NCI-H82 treated with DMSO at 0.1 percent for 48 hours (cell line): ENCODE measurements at regions not wholly inside any gene's neighbourhood (a gene's known extent, or its start where the extent isn't known, plus 50 kb on each side); places are given as distances from the start of the nearest gene placed in this dataset.

ENCODE experiments used
- DNase-seq: peaks from one replicate; lab custom pipeline; 2025; ENCODE audit not compliant: unreplicated experiment; lab: John Stamatoyannopoulos, UW

DNA sequence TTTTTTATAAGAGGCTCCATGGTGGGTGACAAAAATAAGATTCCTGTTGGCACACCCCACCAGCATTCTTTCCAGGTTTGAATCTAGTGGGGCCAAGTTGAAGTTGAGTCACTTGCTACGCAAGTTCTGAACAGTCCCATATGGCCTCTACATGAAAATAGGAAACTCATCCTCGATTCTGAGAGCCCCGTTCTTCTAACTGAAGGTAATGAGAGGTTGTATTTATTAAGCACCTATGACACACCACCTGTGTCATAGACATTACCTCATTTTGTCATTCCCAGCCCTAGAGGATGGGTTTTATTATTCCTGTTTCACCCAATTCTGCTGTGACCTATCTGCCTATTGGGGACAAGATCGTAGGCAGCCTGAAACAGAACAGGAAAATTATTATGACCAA, 131.7 kb downstream of the ACTL7B start:
- no peak for DNase-seq

DNA sequence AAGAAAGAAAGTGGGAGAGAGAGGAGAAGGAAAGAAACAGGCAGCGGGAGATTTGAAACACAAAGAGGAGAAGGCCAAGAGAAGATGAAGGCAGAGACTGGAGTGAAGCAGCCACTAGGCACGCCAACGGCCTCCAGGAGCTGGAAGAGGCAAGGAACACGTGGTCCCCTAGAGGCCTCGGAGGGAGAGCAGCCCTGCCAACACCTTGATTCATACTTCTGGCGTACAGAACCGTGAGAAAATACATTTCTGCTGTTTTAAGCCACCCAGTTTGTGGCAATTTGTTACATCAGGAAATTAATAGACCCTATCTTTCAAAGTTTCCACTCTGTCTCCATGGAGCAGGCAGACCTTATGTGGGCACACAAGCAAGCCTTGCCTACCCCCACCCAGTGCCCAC, 133.4 kb downstream of the ACTL7B start:
- no peak for DNase-seq

DNA sequence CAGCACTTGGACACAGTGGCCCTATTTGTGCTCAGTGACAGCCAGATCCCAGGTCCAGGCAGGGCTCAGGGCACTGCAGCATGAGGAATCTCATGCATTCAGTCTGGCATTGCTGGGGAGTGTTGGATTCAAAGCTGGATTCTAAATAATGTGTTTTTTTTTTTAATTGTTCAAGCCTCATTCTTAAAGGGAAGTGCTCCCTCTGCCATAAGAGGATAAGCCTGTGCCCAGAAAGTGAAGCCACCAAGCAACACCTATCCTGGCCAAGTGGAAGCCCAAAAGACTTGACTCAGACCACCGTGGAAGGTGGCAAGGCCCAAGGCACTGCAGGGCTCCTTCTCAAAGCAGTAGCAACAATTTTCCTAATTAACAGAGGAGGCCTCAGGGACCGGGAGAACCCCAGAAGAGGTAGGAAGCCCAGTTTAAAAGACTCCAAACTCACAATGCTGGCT, 135.6 kb downstream of the ACTL7B start:
- DNase-seq, result no peak

DNA sequence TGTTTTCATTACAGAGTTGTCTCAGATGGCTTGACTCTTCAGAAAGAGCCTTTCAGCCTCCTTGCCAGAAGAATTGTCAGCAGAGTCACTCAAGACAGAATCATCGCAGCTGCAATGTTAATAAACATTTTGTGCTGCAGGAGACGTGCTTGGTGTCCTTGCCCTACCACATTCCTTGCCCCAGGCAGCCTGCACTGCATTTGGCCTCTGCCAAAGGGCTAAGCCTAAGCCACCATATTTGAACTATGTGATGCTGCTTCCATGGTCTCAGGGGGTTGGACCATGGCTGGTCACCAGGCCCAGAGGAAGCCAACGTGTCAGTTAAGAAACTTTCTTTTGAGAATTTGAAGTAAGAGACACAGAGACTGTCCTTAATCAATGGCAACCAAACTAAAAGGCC, 145.4 kb downstream of the ACTL7B start:
- no peak for DNase-seq

DNA sequence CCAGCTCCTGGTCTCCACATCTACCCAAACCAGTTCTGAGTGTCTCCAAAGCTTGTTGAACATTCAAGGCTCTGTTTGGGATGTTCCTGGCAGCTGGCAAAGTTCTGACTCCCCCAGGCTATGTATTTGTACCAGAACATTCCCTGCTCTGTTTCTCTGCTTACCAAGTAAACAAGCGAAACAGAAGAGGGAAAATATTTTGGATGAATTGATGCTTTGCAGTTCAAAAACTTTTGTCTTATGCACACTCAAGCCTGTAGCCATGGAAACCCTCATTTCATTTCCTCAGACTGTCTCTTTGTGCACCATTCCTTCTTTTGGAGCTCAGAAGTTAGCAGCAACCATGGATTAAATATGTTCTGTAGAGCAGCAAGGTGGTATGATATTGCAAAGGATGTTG, 145.8 kb downstream of the ACTL7B start:
- DNase-seq, result no peak

DNA sequence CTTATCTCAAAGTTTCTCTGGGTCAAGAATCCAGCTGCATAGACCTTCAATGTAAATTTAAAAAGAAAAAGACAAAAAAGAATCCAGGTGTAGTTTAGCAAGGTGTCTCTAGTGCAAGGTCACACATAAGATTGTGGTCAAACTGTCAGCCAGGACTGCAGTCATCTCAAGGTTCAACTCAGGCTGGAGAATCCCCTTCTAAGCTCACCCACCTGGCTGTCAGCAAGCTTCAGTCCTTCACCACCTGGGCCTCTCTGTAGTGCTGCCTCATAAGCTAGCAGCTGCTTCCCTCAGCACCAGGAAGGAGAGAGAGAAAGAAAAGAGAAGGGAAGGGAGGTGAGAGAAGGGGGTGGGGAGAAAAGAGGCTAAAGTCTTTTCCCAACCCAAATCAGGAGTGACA, 146.7 kb downstream of the ACTL7B start:
- no peak for DNase-seq

DNA sequence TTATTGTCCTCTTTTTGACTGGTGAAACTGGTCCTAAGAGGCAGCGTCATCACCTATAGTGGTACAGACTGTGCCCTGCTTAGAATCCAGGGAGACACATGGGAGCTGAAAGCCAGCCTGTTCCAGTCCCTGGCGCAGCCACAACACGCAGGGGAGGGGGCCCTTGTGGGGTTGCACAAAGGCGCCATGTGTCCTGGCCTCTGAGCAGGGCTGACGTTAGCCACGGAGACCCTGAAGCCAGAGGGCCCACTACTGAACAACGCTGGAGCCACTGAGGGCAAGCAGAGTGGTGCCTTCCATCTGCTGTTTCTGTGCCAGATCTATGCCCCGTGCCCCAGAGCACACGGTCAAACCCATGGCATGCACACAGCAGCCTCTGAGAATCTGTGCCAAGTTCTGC, 147.3 kb downstream of the ACTL7B start:
- no peak for DNase-seq

DNA sequence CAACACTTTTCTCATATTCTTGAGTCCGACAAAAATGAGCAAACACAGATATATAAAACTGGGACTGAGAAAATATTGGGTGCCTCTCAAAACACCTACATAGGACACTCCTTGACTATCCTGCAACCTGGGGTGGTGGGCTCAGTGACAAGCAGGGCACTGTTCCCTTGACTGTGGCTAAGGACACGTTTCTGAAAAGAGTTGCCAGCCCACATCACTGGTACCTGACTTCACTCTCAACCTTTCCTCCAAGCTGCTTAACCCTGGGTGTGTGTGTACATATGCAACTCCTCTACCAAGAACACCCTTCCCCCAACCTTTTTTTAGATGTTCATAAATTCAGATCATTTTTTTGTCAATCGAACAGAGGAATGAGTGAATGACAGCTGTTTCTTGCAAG, 148.7 kb downstream of the ACTL7B start:
- no peak for DNase-seq

DNA sequence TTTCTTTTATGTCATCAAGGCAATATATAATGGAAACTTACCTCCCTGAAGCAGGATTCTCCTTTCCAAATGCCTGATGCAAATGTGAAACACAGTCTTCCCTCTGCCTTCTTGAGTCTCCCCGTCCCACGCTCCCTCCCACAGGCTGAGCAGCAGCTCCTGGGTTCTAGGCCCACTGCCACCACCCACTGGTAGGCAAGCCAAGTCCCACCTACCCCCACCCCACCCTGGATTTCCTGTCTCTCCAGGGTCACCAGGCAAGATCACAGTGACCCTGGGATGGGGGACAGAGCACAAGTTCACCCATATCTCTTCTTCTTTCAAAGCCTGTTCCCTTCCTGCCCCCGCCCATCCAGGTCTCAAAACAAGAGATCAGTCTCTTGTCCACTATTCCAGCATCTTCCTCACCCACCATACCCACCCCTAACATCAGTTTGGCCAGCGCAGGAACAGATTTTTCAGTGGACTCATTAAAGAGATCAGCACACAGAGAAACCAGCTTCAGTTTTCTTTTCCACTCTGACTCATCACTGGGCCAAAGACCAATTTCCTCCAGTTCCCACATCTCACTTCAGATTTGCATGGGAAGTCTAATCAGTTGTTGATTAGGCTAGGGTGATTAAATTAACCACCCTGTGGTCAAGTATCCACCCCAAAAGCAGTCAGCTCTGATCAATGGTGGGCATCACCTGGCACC, 151.5 kb downstream of the ACTL7B start:
- no peak for DNase-seq

DNA sequence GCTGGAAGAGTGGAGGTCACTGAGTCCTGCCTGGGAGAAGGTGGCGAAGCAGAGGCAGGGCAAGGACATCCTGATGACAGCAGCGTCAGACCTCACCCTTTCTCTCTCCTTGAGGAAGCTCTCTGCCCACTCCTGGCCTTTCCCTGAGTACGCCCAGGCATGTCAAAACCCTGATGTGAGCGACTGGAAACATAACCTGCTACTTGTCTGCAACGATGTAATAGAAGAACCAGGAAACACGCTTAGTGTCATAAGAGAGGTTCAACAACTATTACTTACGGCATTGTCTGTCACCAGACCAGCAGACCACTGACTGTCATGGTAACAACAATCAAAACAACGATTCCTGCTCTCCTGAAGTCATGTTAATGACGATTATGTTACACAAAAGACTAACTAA, 152.4 kb downstream of the ACTL7B start:
- no peak for DNase-seq

DNA sequence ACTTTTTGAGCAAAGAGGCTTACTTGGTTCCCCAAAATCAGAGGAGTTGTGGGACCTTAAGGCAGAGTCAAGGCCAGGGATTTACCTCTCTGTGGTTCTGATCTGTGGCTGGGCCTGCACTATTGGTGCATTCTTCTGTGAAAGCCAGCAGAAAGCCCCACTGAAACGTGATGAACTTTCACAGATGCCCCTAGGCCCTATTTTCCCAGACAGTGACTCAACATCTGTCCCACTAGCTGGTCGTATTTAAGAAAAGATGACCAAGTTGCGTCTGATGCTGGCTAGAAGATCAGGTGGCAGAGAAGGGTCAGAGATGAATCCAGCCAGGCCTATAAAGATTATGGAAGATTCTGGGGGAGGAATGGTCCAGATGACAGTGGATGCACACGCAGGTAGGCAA, 153.1 kb downstream of the ACTL7B start:
- DNase-seq, result no peak

DNA sequence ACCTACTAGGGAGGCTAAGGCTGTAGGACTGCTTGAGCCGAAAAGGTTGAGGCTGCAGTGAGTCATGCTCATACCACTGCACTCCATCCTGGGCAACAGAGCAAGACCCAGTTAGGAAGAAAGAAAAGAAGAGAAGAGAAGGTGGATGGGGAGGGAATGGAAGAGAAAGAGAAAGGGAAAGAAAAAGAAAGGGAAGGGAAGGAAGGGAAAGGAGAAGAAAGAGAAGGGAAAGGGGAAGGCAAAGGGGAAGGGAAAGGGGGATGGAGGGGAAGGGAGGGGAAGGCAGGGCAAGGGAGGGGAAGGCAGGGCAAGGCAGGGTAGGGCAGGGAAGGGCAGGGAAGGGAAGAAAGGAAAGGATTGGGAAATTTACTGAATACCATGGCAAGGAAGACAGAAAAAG, 157.0 kb downstream of the ACTL7B start:
- DNase-seq, result no peak

DNA sequence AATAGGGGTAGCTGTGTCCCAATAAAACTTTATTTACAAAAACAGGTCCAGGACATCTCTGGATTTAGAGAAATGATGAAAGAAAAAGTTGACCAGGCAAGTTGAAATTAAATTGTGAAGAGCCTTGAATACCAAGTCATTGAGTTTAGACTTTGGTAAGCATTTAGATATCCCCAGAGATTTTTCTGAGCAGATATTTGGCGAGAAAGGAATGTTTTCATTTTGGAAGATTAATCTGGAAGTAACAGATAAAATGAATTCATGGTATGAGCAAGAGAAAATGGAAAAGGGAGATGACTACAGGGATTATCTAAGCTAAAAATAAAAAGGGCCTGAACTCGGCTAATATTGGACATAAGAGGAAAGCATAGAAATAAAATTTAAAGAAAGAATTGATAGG, 157.6 kb downstream of the ACTL7B start:
- DNase-seq, result no peak

DNA sequence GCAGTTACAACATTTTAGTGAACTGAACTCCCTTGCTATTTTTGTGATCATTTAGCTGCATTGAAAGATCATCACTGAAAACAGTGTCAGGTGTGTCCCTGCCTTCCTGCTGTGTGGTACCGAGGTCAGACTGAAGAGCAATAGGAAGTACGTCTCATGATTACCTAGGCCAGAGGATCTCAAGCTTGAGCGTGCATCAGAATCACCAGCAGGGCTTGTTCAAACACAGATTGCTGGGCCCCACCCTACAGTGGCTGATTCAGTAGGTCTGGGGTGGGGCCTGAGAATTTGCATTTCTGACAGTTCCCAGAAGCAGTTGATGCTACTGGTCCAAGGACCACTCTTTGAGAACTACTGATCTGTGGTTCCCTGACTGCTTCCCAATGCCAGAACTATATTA, 159.6 kb downstream of the ACTL7B start:
- DNase-seq, result no peak

DNA sequence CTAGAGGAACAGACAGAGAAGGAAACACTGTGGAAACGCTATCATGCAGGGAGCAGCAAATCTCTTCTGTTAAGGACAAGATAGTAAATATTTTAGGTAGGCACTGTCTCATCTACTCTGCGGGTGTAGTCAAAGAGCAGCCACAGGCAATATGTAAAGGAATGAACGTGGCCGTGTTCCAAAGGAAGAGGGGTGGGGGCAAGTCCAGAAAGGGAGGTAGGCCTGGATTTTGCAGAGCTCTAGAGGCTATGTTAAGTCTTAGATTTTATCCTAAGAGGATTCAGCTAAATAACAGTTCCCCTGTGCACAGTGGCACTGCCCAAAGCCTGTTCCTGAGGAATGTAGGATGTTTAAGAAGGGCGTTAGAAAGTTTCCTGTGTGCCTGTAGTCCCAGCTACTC, 161.6 kb downstream of the ACTL7B start:
- no peak for DNase-seq

DNA sequence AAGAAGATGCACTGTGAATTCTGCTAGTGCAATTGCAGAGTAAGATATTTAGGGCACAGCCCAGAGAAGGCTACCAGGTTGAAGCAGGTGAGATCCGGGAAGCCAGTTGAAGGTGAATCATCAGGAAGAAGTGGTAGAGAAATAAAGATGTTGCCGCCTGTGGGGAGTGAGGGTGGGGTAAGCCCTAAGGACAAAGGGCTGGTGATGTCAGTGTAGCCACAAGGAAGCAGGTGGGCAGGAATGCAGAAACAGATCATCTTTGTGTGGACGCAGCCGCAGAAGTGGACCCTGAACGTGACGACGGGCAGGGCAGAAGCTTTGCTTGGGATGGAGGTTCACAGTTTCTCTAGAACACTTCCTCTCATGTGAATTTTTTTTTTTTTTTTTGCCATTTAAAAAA, 164.2 kb downstream of the ACTL7B start:
- DNase-seq, result no peak

DNA sequence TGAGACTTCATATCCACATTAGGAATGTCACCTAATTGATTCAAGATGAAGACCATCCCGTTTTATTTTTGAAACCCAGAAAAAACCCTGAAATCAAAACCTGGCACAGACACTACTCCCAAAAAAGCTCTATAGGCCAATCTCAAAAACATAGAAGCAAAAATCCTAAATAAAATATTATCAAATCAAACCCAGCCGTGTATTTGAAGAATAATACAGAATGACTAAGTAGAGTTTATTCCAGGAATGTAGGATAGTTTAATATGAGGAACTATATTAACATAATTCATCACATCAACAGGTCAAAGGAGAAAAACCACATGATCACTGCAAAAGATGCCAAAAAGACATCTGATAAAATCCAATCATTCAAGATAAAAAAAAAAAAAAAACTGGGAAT, 167.1 kb downstream of the ACTL7B start:
- DNase-seq, result no peak

DNA sequence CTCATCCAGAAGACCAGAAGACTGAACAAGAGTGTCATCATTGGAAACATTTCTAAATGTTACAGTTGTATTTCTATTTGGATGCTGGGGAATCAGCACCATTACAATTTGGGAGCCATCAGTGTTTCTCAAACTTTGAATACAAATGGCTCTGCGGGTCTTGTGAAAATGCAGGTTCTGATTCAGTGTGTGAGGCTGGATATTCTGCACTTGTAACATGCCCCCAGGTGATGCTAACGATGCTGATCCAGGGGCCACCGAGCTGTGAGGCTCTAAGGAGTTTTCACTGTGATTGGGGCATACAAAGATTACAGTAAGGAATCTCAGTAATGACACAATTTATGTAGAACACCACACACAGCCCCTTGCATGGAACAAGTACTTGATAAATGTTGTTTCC, 167.7 kb downstream of the ACTL7B start:
- no peak for DNase-seq

DNA sequence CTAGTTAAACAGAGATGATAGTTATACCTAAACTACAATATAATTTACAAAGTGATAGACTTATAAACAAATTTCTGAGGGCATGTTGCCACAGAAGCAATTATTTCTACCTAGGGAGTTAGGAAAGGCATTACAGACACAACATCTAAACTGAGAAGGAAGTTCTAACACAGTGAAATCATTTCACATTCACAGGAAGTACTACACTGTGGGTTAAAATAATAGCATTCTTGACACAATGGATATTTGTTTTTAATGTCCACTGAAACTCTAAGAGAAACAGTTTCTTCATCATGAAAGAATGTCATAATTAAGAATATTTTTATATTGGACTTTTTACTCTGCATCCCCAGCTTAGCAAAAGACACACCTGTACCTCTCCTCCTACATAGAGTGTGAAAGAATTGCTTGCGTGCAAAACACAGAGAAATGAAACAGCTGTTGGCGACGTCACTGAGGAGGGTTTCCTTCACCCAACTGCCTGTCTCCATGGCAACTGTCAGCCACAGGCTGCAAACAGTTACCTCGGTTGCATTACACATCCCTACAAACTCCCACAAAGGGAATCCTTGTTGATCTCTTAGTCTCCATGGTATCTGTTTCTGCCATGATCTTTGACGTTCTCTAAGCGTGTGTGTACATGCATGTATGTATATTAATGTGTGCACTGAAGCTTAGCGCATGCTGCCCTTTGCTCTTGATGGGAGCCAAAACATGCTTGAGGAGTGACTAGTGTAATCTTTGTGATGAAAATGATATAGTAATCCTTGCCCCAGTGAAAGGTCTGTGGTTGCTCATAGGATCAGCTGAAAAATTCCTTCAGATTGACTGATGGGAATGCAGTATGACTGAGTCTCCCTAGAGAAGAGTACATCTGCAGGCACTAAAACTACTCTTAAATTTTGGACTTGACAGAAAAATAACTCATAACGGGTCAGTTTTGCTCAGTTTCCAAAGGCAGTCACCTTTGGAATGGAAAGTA, 168.5 kb downstream of the ACTL7B start:
- DNase-seq, result no peak

DNA sequence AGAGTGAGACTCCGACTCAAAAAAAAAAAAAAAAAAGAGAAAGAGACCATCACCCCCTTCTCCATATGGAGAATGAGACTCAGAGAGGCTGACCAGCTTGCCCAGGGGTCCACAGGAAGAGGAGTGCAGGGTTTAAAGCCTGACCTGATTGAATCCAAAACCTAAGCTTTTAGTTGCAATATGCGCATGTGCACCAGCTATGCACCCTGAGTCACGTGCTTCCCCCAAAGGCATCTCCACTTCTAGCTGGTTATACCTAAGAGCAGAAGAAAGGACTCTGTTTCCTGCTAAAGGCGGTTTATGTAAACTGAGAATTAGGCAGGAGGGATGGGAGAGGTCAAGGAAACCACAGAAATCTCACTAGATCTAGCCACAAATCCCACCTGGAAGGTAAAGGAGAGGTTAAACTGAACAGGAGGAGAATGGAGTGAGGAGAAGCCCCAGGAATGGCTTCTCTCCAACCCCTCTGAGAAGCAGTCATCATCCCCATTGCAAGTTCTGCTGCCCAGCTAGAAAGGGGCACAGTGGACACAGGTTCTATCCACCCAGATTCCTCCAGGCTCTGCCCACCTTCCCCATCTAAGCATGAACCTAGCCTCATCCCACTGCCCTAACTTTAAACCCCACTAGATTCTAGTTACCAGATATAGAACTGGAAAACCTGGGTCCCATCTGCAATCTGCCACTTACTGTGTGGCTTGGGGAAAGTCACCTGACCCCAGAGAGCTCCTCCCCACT, 171.3 kb downstream of the ACTL7B start:
- no peak for DNase-seq

DNA sequence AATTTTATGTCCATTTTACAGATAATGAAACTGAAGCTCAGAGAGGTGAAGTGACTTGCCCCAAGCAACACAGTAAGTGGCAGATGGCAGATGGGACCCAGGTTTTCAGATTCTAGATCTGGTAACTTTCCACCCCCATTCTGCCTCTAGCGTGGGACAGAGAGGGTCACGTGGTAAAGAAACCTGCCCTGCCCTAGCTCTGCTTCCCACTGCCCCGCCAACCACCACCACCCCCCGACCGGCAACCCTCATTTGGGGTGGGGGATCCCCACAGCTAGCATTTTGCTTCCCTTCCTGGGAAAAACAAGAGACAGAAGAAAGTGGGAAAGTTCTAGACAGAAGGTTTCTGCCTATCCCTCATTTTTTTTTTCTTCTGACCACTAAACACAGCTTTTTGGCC, 172.5 kb downstream of the ACTL7B start:
- no peak for DNase-seq
